GM12865 (cell line): ENCODE measurements at regions not wholly inside any gene's neighbourhood (a gene's known extent, or its start where the extent isn't known, plus 50 kb on each side); places are given as distances from the start of the nearest gene placed in this dataset.

Source experiments
- DNase-seq: peaks from one replicate; pipeline ENCODE4 v3.0.0; 2010; ENCODE audit warnings: low read depth
- H3K4me3 ChIP-seq: 2 replicates; pipeline ENCODE4 v1.5.1; 2011; ENCODE audit warnings: mild to moderate bottlenecking, low read depth, low read length, control low read depth
- TF ChIP-seq, protein P1 (sequence below): IDR thresholded peaks from 2 replicates; pipeline ENCODE4 v1.5.1; 2011; ENCODE audit warnings: low read length, control low read depth, low read depth, inconsistent platforms; ENCODE audit not compliant: insufficient read depth; ENCODE audit errors: missing control alignments

DNA sequence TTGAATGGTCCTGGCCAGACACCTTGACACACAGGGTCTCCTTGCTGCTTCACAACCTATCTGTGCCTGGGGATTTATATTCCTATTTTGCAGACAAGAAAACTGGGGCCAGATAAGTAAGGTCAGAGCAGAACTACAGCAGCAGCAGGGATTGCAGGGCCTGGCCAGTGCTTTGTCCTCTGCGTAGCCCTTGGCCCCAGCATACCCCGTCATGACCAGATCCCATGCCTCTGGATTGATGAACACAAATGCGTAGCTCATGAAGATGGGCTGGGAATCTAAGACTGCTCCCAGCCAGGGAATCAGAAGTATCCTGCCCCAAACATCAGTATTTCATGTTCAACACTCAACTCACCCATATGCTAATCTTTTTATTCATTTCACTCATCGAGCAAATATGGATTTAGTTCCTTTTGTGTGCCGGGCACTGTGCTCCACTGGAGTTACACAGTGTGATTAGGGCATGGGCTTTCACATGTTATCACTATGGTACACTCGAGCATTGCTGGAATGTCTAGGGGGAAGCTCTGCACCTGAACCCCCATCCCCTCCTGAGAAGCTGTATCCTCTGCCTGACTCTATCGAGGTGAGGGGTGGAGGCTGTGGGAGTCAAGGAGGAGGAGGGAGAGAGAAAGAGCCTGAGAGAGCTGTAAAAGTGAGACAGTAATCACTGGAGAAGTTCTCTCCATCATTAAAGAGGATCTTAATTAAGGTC is 143.3 kb downstream of the CYP26B1 start:
- TF ChIP-seq, protein P1, sequence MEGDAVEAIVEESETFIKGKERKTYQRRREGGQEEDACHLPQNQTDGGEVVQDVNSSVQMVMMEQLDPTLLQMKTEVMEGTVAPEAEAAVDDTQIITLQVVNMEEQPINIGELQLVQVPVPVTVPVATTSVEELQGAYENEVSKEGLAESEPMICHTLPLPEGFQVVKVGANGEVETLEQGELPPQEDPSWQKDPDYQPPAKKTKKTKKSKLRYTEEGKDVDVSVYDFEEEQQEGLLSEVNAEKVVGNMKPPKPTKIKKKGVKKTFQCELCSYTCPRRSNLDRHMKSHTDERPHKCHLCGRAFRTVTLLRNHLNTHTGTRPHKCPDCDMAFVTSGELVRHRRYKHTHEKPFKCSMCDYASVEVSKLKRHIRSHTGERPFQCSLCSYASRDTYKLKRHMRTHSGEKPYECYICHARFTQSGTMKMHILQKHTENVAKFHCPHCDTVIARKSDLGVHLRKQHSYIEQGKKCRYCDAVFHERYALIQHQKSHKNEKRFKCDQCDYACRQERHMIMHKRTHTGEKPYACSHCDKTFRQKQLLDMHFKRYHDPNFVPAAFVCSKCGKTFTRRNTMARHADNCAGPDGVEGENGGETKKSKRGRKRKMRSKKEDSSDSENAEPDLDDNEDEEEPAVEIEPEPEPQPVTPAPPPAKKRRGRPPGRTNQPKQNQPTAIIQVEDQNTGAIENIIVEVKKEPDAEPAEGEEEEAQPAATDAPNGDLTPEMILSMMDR, result no peak
- no peak overlapping the region for H3K4me3 ChIP-seq
- DNase-seq, result no peak

DNA sequence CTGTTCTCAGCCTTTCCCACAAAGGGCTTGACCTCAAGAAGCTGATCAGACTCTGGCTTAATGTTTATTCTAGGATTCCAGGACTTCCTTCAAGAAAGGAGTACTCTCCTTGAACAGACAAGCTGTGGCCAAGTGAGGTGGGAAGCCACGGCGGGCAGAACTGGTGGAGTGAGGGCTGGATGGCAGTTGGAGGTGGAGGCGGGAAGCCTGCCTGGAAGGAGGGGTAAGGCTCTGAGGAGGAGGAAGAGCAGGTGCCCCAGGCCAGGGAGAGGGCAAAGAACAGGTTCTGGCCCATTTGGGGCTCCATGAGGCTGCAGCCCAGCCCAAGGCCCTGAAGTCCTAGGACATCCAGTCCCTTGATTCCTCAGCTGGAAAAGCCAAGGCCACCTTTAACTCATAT is 143.9 kb downstream of the CYP26B1 start:
- DNase-seq, result no peak
- TF ChIP-seq, protein P1, result no peak
- H3K4me3 ChIP-seq, result no peak overlapping the region

DNA sequence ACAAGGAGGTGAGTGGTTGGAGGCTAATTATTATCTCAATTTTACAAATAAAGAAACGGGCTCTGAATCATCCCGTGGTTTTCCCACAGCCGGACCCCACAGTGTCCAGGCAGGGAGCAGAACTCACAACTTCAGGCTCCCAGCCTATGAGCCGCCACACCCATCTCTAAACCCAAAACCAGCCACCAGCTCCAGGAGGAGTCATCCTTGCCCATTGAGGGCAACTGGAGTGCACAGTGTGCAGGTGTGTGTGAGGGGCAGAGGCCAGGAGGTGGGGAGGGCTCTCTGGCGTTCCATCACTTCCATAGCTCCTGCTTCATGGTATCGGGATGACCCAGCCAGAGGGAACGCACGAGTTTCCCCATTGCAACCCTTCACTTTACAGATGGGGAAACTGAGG is 144.5 kb downstream of the CYP26B1 start:
- TF ChIP-seq, protein P1, result no peak
- no peak for DNase-seq
- H3K4me3 ChIP-seq, result no peak overlapping the region

DNA sequence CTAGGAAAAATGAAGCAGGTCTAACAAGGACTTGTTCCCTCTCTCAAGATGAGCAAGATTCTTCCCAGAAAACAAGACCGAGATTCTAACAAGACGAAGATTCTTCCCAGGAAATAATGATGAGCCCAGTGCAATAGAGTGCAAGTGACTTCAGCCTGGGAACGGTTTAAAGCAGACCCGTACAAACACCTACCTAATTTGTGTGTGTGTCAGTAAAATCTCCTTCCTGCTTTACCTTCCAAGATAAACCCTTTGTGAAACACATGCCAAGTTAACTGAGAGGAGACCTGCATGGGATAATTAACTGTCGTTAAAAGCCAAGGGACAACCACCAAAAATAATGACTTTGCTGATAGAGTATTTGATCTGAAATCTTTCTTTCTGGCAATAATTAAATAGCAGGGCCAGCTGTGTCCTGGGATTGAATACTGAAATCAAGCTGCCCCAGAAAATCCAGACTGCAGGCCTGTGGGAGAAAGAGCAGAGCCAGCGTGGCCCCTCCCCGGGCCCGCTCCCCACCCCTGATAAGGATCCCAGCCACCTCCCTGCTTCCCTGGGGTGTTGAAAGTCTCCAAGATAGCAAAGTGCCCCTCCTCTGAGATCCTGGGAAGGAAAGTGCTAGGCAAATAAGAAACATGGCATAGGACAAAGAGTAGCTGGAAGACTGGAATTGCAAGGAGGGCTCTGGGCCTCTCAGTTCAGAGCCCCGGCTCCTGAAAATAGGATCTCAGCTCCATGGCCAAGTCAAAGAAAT is 145.5 kb downstream of the CYP26B1 start:
- no peak for DNase-seq
- no peak overlapping the region for H3K4me3 ChIP-seq
- TF ChIP-seq, protein P1, result no peak

DNA sequence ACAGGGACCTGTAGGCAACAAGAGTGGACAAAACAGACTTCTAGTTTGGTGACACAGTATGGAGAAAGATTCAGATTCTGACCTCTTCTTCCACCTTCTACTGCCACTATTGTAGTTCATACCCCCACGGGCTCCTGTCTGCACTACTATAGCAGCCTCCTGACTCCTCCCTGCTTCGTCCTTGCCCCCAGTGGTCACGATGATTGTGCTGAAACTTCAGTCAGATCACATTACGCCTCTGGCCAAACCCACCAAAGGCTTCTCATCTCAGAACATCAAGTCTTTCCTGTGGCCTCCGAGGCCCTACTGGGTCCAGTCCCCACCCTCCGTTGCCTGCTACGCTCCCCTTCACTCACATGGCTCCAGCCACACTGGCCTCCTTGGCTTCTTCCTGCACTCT is 147.6 kb downstream of the CYP26B1 start:
- TF ChIP-seq, protein P1, result no peak
- H3K4me3 ChIP-seq, result no peak overlapping the region
- no peak for DNase-seq

DNA sequence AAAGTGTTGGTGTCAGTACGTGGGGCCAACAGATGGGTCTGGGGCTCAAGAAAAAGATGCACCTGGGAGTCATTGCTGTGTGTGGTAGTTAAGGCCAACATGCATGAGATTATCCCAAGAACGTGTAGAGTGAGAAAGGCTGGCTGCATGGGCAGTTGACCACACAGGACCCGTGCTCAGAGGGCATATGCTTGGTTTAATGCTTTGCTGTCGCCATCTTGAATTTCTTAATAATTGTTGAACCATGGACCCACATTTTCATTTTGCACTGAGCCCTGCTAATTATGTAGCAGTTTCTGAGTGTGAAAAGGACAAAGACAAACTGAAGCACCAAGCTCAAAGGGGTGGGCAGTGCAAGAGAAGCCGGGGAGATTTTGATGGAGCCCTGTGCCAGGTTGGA is 148.1 kb downstream of the CYP26B1 start:
- DNase-seq, result no peak
- TF ChIP-seq, protein P1, result no peak
- no peak overlapping the region for H3K4me3 ChIP-seq
